ENCODE measurements at regions not wholly inside any gene's neighbourhood (a gene's known extent, or its start where the extent isn't known, plus 50 kb on each side); places are given as distances from the start of the nearest gene placed in this dataset.

DNA sequence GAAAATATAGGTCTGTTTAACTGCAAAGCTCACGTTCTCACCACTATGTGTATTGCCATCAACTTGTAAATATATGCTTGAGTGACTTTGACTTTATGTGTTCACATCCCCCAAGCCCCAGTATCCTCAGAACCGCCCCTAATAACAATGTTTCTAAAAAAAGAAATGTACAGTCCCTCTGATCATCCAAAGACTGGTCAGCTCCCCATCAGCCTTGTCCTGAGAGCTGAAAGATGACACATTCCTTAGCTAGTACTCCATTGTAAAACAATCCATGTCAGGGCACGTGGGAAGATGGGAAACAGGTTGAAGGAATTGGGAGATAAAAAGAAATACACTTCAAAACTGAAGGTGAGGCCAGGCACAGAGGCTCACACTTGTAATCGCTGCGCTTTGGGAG lies 279.4 kb upstream of the WWC1 start:
- Histone ChIP-seq H3K4me3 (ENCODE audit: low read depth, low read length, poor library complexity, severe bottlenecking) (no peak overlapping the region), H3K4me2 (ENCODE audit: low read length) (no peak overlapping the region), H3K9me2 (ENCODE audit: insufficient read depth, low read length) (no peaks in the 10 kb centered on the region), H3K79me2 (ENCODE audit: insufficient read depth, low read depth, low read length) (no peaks in the 10 kb centered on the region), H3K4me1 (ENCODE audit: insufficient read depth, low read length, poor library complexity, severe bottlenecking) (no peaks in the 10 kb centered on the region), H4K20me1 (ENCODE audit: insufficient read depth, low read length) (no peaks in the 10 kb centered on the region), H2AFZ (ENCODE audit: low read length) (no peak overlapping the region), H3K27ac (ENCODE audit: low read depth, low read length, poor library complexity, severe bottlenecking) (no peak overlapping the region), H3K9me3 (ENCODE audit: low read length) (no peaks in the 10 kb centered on the region), H3K36me3 (ENCODE audit: insufficient read depth, low read length) (no peaks in the 10 kb centered on the region)
- intact Hi-C loops (cut with micrococcal nuclease; ENCODE audit: unreplicated experiment): no loop called here
- ChIA-PET POLR2A (interaction anchor here (0.6 kb wide), 1 partner anchor 1933 kb away, joined by 3 read pairs; no protein-coding TSS in a partner anchor), CTCF (ENCODE audit: unreplicated experiment) (no interaction called here)
- no peak for DNase-seq (ENCODE audit: low spot score)
- no TSS peak for BruUV-seq (replicated peaks)
- TF ChIP-seq EZH2phosphoT487 (IDR thresholded peaks at IDR 0.05; ENCODE audit: borderline replicate concordance, low read depth, low read length): no peak
- TF ChIP-seq, protein P1, sequence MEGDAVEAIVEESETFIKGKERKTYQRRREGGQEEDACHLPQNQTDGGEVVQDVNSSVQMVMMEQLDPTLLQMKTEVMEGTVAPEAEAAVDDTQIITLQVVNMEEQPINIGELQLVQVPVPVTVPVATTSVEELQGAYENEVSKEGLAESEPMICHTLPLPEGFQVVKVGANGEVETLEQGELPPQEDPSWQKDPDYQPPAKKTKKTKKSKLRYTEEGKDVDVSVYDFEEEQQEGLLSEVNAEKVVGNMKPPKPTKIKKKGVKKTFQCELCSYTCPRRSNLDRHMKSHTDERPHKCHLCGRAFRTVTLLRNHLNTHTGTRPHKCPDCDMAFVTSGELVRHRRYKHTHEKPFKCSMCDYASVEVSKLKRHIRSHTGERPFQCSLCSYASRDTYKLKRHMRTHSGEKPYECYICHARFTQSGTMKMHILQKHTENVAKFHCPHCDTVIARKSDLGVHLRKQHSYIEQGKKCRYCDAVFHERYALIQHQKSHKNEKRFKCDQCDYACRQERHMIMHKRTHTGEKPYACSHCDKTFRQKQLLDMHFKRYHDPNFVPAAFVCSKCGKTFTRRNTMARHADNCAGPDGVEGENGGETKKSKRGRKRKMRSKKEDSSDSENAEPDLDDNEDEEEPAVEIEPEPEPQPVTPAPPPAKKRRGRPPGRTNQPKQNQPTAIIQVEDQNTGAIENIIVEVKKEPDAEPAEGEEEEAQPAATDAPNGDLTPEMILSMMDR (conservative IDR thresholded peaks at IDR 0.05; ENCODE audit: low read length): no peak

DNA sequence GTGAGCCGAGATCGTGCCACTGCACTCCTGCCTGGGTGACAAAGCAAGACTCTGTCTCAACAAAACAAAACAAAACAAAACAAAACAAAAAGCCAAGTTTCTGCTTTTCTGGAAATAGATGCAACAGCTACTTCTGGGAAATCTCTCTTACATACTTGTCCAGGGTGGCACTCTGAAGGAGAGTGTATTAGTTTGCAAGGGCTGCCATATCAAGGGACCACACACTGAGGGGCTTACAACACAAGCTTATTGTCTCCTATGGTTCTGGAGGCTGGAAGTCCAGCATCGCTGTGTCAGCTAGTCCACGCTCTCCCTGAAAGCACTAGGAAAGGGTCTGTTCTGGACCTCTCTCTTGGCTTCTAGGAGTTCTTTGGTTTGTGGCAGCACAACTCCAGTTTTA lies 277.9 kb upstream of the WWC1 start:
- CTCF ChIA-PET (ENCODE audit: unreplicated experiment): no interaction called here

DNA sequence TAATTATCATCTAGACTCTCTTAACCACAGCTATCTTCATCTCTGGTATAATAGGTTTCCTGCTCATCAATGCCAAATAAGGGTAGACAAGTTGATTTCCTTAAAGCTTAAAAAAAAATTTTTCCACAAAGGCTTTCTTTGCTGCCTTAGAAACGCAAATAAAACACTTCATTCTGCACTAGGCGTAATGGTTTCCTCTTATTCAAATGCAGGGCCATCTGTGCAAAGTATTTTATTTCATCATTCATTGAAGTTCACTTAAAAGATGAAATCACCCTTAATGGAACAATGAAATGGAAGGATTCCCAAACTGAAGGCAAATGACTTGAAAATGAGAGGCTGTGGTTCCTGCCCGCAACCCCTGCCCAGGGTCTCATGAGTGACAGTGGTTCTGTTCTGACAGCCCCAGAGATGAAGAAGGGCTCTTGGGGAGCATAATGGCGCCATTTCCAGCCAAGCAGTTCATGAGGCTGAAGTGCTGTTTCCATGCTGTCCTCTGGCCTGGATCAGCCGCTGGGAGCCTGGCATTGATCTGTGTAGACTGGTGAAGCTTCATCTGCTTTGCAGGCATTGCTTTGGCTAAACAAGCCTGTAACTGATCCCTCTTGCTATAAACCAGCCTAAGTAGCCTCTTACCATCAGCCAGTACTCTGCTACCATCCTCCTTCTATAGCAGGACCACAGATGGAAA lies 276.9 kb upstream of the WWC1 start:
- Histone ChIP-seq H3K4me3 (ENCODE audit: low read depth, low read length, poor library complexity, severe bottlenecking) (no peak overlapping the region), H2AFZ (ENCODE audit: low read length) (no peak overlapping the region), H3K4me2 (ENCODE audit: low read length) (no peak overlapping the region), H4K20me1 (ENCODE audit: insufficient read depth, low read length) (no peaks in the 10 kb centered on the region), H3K9me2 (ENCODE audit: insufficient read depth, low read length) (no peaks in the 10 kb centered on the region), H3K4me1 (ENCODE audit: insufficient read depth, low read length, poor library complexity, severe bottlenecking) (no peaks in the 10 kb centered on the region), H3K36me3 (ENCODE audit: insufficient read depth, low read length) (no peaks in the 10 kb centered on the region), H3K27ac (ENCODE audit: low read depth, low read length, poor library complexity, severe bottlenecking) (no peak overlapping the region), H3K79me2 (ENCODE audit: insufficient read depth, low read depth, low read length) (no peaks in the 10 kb centered on the region), H3K9me3 (ENCODE audit: low read length) (no peaks in the 10 kb centered on the region)
- CTCF ChIA-PET (ENCODE audit: unreplicated experiment): no interaction called here
- BruUV-seq (replicated peaks): no TSS peak
- POLR2A ChIA-PET: interaction anchor here (0.9 kb wide), 1 partner anchor 135 kb away, joined by 4 read pairs; no protein-coding TSS in a partner anchor
- TF ChIP-seq EZH2phosphoT487 (IDR thresholded peaks at IDR 0.05; ENCODE audit: borderline replicate concordance, low read depth, low read length): no peak
- TF ChIP-seq, protein P1 (conservative IDR thresholded peaks at IDR 0.05; ENCODE audit: low read length): no peak
- intact Hi-C loops (cut with micrococcal nuclease; ENCODE audit: unreplicated experiment): no loop called here
- no peak for DNase-seq (ENCODE audit: low spot score)

More for the DNA sequence above, 277.9 kb upstream of the WWC1 start:
- intact Hi-C loops (cut with micrococcal nuclease; ENCODE audit: unreplicated experiment): no loop called here
- H3K79me2 ChIP-seq (ENCODE audit: insufficient read depth, low read depth, low read length): no peaks in the 10 kb centered on the region
- H3K4me3 ChIP-seq (ENCODE audit: low read depth, low read length, poor library complexity, severe bottlenecking): no peak overlapping the region
- no TSS peak for BruUV-seq (replicated peaks)
- H3K9me2 ChIP-seq (ENCODE audit: insufficient read depth, low read length): no peaks in the 10 kb centered on the region
- POLR2A ChIA-PET: no interaction called here
- H3K4me1 ChIP-seq (ENCODE audit: insufficient read depth, low read length, poor library complexity, severe bottlenecking): no peaks in the 10 kb centered on the region
- no peaks in the 10 kb centered on the region for H4K20me1 ChIP-seq (ENCODE audit: insufficient read depth, low read length)
- TF ChIP-seq, protein P1 (conservative IDR thresholded peaks at IDR 0.05; ENCODE audit: low read length): no peak
- TF ChIP-seq EZH2phosphoT487 (IDR thresholded peaks at IDR 0.05; ENCODE audit: borderline replicate concordance, low read depth, low read length): no peak
- H3K4me2 ChIP-seq (ENCODE audit: low read length): no peak overlapping the region
- no peaks in the 10 kb centered on the region for H3K9me3 ChIP-seq (ENCODE audit: low read length)
- no peaks in the 10 kb centered on the region for H3K36me3 ChIP-seq (ENCODE audit: insufficient read depth, low read length)
- no peak for DNase-seq (ENCODE audit: low spot score)
- H3K27ac ChIP-seq (ENCODE audit: low read depth, low read length, poor library complexity, severe bottlenecking): no peak overlapping the region
- no peak overlapping the region for H2AFZ ChIP-seq (ENCODE audit: low read length)
